ENCODE measurements at regions not wholly inside any gene's neighbourhood (a gene's known extent, or its start where the extent isn't known, plus 50 kb on each side); places are given as distances from the start of the nearest gene placed in this dataset.

GRCh38 chr9:107868186-107868585 is 378.6 kb upstream of the KLF4 start:
- no peak for TF ChIP-seq CTCF (IDR thresholded peaks at IDR 0.05; ENCODE audit: low read depth, low read length)
- no peak for TF ChIP-seq POLR2A (IDR thresholded peaks at IDR 0.05; ENCODE audit: extremely low read depth, insufficient read length)
- no peak for TF ChIP-seq MAX (IDR thresholded peaks at IDR 0.05; ENCODE audit: low read depth, low read length)
- TF ChIP-seq MYC (IDR thresholded peaks at IDR 0.05; ENCODE audit: low read depth, low read length), result no peak
